Activated naive CD8-positive, alpha-beta T cell treated with anti-CD3 and anti-CD28 coated beads, Interleukin-2, amount 50 U/mL, for 24 hours (primary cell): ENCODE measurements at regions not wholly inside any gene's neighbourhood (a gene's known extent, or its start where the extent isn't known, plus 50 kb on each side); places are given as distances from the start of the nearest gene placed in this dataset.

Source experiments
- ATAC-seq: fragments of 150-1000 bp; cut with Tn5 transposase; one replicate; pipeline ENCODE4 v1.10.0; 2021
- DNase-seq: peaks from one replicate; pipeline ENCODE4 v3.0.0; 2021
- H3K27ac Mint-ChIP-seq: one replicate; pipeline ENCODE4 v1.8.0; 2021; ENCODE audit warnings: mild to moderate bottlenecking, mixed read lengths
- H3K27me3 Mint-ChIP-seq: one replicate; pipeline ENCODE4 v1.8.0; 2021; ENCODE audit warnings: mixed read lengths
- H3K36me3 Mint-ChIP-seq: one replicate; pipeline ENCODE4 v1.8.0; 2021; ENCODE audit warnings: low read depth, mixed read lengths
- H3K4me1 Mint-ChIP-seq: one replicate; pipeline ENCODE4 v1.8.0; 2021; ENCODE audit warnings: mixed read lengths
- H3K4me3 Mint-ChIP-seq: one replicate; pipeline ENCODE4 v1.8.0; 2021; ENCODE audit warnings: mild to moderate bottlenecking, moderate library complexity, mixed read lengths
- H3K9me3 Mint-ChIP-seq: one replicate; pipeline ENCODE4 v1.8.0; 2021; ENCODE audit warnings: mixed read lengths

DNA sequence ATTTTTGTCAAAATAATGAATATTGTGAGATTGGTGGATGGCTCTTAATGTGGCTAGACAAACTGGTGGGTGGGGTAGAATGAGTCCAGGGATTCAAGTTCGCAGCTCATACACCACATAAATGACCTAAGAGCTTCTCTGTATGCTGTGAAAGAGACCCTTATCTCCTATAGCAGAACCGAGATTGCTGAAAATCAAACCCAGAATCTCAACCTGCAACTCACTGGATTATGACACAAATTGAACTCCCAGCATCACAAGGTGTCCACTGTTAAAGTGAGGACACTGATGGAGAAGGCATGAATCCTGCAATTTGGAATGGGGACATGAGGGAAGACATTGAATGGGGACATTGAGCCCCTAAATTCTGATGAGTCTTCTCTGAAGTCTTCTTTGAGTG is 51.3 kb upstream of the CNKSR3 start:
- Mint-ChIP-seq H3K9me3 (no peaks in the 10 kb centered on the region), H3K4me3 (no peak overlapping the region), H3K27me3 (peaks cover 9% of the 10 kb centered on the region), H3K36me3 (no peaks in the 10 kb centered on the region), H3K4me1 (no peaks in the 10 kb centered on the region), H3K27ac (no peak overlapping the region)
- no peak for ATAC-seq
- no peak for DNase-seq

DNA sequence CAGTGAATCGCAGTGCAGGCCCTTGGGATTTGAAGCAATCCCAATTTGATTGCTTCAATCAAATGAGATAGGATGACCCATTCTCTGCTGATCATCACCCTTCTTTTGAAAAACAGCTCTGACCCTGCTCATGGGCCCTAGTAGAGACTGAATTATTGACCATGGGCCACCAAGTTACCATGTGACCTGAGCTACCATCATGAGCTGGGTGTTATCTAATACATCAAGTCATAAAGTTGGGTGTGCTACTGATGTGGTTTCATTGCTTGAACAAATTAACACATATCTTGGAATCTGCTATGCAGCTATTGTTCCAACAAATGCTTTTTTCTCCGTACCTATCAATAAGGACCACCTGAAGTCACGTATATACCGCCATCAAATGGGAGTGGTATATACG is 54.8 kb upstream of the CNKSR3 start:
- Mint-ChIP-seq H3K4me1 (no peaks in the 10 kb centered on the region), H3K36me3 (no peaks in the 10 kb centered on the region), H3K27me3 (peaks cover 5% of the 10 kb centered on the region), H3K9me3 (no peaks in the 10 kb centered on the region), H3K4me3 (no peak overlapping the region), H3K27ac (no peak overlapping the region)
- no peak for ATAC-seq
- DNase-seq: no peak

DNA sequence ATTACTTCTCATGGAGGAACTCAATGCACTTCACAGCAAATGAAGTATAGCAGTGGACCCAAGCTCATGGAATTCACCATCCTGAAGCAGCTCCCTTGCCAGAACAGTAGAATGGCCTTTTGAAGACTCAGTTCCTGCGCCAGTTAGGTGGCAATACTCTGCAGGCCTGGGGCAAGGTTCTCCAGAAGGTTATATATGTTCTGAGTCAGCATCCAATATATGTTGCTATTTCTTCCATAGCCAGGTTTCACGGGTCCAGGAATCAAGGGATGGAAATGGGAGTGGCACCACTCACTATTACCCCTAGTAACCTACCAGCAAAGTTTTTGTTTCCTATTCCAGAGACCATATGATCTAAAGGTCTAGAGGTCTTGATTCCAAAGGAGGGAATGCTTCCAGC is 56.4 kb upstream of the CNKSR3 start:
- no peaks in the 10 kb centered on the region for H3K9me3 Mint-ChIP-seq
- H3K36me3 Mint-ChIP-seq: no peaks in the 10 kb centered on the region
- H3K27me3 Mint-ChIP-seq: peaks cover 3% of the 10 kb centered on the region

DNA sequence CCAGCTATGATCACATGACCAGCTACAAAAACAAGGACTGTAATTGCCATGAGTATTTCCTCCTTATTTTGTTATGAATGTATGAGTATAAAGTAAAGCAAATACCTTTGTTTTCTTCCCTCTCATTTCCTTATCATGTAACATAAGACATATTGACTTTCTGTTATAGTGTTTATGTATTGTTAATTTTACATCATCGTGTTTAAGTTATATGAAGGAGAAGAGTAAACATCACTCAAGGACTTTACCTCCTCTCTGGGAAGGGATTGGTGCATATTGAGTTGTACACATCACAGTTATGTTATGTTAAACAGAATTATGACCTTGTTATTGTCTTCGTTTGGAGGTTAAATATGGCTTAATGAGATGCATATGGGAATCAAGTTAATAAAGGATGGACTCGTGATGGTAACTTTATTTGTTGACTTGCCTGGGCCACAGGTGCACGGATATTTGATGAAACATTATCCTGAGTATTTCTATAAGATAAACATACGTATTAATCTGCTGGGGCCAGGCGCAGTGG is 57.3 kb upstream of the CNKSR3 start:
- H3K27me3 Mint-ChIP-seq: peaks cover 10% of the 10 kb centered on the region

More for the DNA sequence above, 56.4 kb upstream of the CNKSR3 start:
- Mint-ChIP-seq H3K27ac (no peak overlapping the region), H3K4me1 (no peaks in the 10 kb centered on the region), H3K4me3 (no peak overlapping the region)
- DNase-seq (no peak), ATAC-seq (no peak)

DNA sequence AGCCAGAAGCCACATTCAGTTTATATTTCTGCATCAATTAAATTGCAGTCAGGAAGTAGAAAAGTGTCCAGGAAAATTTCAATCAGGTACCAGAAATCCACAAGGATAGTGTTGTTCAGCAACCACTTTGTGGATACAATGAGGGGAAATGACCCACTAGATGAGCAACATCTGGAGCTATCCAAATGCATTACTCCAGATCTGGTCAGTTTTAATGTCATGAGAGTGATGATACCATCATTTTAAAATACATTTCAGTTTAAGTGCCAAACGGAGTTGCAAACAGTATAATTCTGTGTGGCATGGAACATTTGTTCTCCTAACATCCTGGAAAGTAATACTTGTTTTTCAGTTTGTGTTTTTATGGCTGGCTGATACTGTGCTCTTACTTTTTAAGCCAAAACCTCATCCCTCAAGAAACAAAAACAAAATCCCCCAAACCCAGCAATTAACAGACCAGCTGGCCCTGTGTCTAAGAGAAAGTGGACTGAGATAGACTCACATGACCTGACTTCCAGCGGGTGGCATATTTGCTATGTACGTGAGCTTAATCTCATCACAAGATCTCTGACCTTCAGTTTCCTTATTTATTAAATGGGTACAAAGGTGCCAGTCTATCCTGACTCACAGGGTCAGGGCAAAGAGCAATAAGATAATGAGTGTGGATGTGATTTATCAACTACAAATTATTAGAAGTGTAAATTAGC is 58.8 kb upstream of the CNKSR3 start:
- no peaks in the 10 kb centered on the region for H3K4me1 Mint-ChIP-seq
- H3K27me3 Mint-ChIP-seq: peaks cover 11% of the 10 kb centered on the region
- H3K27ac Mint-ChIP-seq: no peak overlapping the region
- ATAC-seq (no peak), DNase-seq (no peak)
- H3K9me3 Mint-ChIP-seq: no peaks in the 10 kb centered on the region
- no peaks in the 10 kb centered on the region for H3K36me3 Mint-ChIP-seq
- H3K4me3 Mint-ChIP-seq: no peak overlapping the region

More for the DNA sequence above, 57.3 kb upstream of the CNKSR3 start:
- DNase-seq (no peak), ATAC-seq (no peak)
- Mint-ChIP-seq H3K36me3 (no peaks in the 10 kb centered on the region), H3K4me1 (no peaks in the 10 kb centered on the region), H3K27ac (no peak overlapping the region), H3K9me3 (no peaks in the 10 kb centered on the region), H3K4me3 (no peak overlapping the region)

DNA sequence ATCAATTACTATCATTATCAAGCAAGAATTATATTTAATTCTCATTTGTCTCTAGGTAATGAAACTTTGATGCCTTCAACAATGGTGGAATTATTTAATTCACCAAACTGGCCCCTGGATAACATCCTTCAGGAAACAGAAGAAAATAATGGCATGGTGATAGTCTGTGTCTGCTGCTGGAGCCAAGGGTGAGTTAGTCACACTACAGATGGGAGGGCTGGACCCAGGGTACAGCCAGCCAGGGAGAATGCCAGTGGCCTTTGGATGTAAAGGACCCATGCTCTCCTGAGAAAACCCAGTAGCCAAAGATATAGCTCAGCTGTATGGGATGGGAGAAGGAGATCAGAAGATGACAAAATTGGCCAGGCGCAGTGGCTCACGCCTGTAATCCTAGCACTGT is 60.0 kb upstream of the CNKSR3 start:
- Mint-ChIP-seq H3K27me3 (peaks cover 11% of the 10 kb centered on the region), H3K36me3 (no peaks in the 10 kb centered on the region), H3K9me3 (no peaks in the 10 kb centered on the region), H3K27ac (no peak overlapping the region), H3K4me1 (no peaks in the 10 kb centered on the region), H3K4me3 (no peak overlapping the region)
- DNase-seq (no peak), ATAC-seq (no peak)

DNA sequence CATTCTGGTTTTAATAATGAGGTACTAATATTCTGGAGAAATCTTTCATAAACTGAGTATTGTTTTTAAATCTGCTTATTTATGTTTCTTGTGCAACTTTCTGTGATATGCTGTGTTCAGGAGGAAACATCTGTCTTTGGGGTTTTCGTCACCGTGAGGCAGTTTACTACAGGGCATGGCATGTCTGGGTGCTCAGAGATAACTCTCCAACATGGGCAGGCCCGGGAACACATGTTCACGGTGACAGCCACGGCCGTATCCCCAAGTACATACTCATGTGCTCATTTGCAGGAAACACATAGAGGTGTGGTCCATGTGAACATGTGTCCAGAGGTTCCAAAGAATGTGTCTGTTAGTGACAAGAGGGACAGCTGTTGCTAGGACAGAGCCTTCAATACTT is 62.1 kb upstream of the CNKSR3 start:
- DNase-seq: no peak
- no peaks in the 10 kb centered on the region for H3K4me1 Mint-ChIP-seq
- peaks cover 11% of the 10 kb centered on the region for H3K27me3 Mint-ChIP-seq
- no peak overlapping the region for H3K4me3 Mint-ChIP-seq
- no peaks in the 10 kb centered on the region for H3K36me3 Mint-ChIP-seq
- ATAC-seq: no peak
- H3K27ac Mint-ChIP-seq: no peak overlapping the region
- H3K9me3 Mint-ChIP-seq: no peaks in the 10 kb centered on the region

DNA sequence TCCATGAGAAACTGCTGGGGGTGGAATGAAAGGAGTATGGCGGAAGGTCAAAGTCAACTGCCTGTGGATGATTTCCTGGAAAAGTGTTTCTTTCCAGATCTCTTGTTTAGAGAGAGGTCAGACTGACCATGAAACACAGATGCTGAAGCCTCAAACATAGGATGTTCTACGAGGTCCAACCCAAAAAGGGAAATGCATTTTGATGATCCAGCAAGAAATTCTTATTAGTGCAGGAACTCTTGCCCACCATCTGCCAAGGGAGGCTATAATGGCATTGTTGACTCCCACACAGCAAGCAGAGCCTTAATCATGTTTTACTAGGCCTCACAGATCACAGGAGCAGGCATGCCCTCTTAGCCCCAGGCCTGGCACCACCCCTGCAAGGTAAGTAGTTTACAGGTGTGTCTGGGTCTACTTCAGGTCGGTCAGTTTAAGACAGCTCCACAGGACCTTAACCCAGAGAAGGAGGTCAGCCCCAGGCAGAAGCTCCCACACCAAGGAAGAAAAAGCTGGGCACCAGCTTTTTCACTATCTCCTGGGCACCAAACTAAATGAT is 67.6 kb upstream of the CNKSR3 start:
- H3K9me3 Mint-ChIP-seq: peaks cover 8% of the 10 kb centered on the region
- no peak overlapping the region for H3K27ac Mint-ChIP-seq
- H3K4me3 Mint-ChIP-seq: no peak overlapping the region
- DNase-seq (no peak), ATAC-seq (no peak)
- no peaks in the 10 kb centered on the region for H3K27me3 Mint-ChIP-seq
- no peaks in the 10 kb centered on the region for H3K36me3 Mint-ChIP-seq
- peaks cover 4% of the 10 kb centered on the region for H3K4me1 Mint-ChIP-seq

DNA sequence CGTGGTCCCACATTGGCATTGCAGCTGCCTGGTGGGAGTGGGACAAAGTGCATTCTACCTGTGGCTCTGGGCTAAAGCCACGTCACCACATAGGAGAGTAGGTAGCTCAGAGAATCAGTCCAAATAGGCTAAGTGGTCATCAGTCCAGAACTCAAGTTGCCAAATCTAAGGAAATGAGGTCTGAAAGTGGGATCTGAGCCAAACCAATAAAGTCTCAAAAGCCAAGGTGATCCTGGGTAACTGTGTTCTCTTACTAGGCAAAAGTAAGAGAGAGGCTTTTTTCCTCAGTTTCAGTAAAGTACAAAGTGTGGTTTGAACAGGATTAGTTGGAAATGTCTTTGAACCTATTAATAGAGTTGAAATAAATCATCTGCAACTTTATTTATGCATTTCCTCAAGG is 68.6 kb upstream of the CNKSR3 start:
- peaks cover 8% of the 10 kb centered on the region for H3K9me3 Mint-ChIP-seq
- no peaks in the 10 kb centered on the region for H3K27me3 Mint-ChIP-seq
- peaks cover 4% of the 10 kb centered on the region for H3K4me1 Mint-ChIP-seq
- no peak for ATAC-seq
- no peak overlapping the region for H3K4me3 Mint-ChIP-seq
- DNase-seq: no peak
- no peak overlapping the region for H3K27ac Mint-ChIP-seq
- H3K36me3 Mint-ChIP-seq: no peaks in the 10 kb centered on the region

DNA sequence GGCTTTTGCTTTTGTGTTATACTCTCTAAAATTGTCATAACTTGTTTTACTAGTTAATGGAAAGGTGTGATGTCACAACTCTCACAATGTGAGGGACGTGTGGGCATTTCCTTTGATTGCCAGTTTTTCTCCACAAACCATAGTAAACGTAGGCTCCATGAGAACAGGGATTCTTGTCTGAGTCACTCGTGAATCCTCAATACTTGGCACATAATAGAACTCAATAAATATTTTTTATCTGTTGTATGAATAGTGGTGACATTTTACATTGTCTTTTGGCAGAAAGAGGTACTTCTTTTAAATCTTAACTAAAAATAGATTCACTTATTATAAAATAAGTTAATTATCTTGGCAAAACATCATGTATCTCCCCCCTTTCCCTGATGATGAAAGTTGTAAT is 69.0 kb upstream of the CNKSR3 start:
- ATAC-seq: no peak
- no peaks in the 10 kb centered on the region for H3K27me3 Mint-ChIP-seq
- peaks cover 8% of the 10 kb centered on the region for H3K9me3 Mint-ChIP-seq
- peaks cover 4% of the 10 kb centered on the region for H3K4me1 Mint-ChIP-seq
- H3K27ac Mint-ChIP-seq: no peak overlapping the region
- DNase-seq: no peak
- no peaks in the 10 kb centered on the region for H3K36me3 Mint-ChIP-seq
- no peak overlapping the region for H3K4me3 Mint-ChIP-seq

DNA sequence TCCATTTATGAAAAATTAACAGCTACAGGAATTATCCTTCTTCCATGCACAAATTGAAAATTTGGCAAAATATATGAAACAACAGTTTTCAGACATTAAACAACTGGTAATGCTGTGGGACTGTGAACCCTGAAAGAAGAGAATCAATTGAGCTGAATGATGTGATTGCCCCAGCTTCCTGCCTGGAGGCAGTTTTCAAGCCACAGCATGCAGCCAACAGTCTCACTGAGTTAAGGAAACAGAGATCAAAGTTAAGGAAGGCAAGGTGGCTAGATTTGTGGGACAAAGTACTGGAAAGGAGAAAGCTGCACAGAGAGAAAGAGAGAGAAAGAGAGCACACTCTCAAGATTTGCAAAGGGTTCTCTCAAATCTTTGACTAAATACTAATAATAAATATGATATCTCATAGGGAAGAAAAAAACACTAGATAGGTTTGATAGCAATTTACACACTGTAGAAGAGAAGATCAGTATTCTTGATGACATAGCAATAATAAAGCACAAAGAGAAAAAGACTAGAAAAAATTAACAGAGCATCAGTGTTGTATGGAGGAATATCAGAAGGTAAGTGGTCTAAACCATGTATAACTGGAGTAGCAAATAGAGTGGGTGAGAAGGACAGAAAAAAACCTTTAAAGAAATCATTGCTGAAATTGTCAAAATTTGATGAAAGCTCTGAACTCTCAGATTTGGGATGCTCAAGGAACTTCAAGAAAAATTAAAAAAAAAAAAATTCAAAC is 70.1 kb upstream of the CNKSR3 start:
- peaks cover 4% of the 10 kb centered on the region for H3K4me1 Mint-ChIP-seq

DNA sequence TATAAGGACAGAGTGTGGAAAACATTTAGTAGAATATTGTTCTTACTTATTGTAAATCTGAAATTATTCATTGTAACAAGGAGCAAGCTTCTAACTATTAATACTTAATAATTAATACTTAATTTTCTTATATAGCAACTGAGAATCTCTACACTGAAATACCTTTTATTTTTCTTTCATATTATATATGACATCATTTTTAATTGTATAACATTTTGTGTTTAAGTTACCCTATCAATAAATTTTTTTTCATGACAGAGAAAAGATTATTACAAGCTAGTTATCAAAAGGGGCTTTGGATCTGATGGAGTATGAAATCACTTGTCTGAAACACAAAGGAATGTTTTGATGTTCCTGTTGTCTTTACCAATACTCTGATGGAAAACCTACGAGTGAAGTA is 72.2 kb upstream of the CNKSR3 start:
- Mint-ChIP-seq H3K9me3 (peaks cover 8% of the 10 kb centered on the region), H3K4me3 (no peak overlapping the region), H3K36me3 (no peaks in the 10 kb centered on the region), H3K4me1 (peaks cover 4% of the 10 kb centered on the region), H3K27me3 (peaks cover 6% of the 10 kb centered on the region), H3K27ac (no peak overlapping the region)
- no peak for DNase-seq
- ATAC-seq: no peak

More for the DNA sequence above, 70.1 kb upstream of the CNKSR3 start:
- Mint-ChIP-seq H3K27ac (no peak overlapping the region), H3K4me3 (no peak overlapping the region), H3K36me3 (no peaks in the 10 kb centered on the region), H3K9me3 (peaks cover 8% of the 10 kb centered on the region), H3K27me3 (no peaks in the 10 kb centered on the region)
- no peak for DNase-seq
- no peak for ATAC-seq

DNA sequence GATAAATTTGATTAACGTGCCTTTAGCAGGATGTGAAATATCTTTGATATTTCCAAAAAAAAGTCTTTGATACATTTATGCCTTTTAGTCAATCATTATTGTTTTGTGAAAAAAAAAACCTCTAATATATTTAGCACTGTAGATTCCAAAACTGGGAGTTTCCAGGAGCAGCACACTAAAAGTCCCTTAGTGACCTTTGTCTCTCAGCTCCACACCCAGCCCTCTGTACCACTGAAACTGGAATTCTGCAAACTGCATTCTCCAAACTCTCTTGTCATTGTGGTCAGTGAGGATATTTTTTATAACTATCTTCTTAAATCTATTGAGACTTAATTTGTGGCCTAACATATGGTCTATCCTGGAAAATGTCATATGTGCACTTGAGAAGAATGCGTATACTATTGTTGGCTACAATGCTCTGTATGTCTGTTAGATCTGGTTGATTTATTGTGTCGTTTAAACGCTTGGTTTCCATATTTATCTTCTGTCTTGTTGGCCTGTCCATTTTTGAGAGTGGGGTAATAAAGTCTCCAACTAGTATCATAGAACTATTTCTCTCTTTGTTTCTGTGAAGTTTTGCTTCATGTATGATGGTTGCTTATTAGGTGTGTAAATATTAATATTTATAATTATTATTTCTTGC is 73.2 kb upstream of the CNKSR3 start:
- H3K4me1 Mint-ChIP-seq: peaks cover 4% of the 10 kb centered on the region
- ATAC-seq (no peak), DNase-seq (no peak)
- H3K4me3 Mint-ChIP-seq: no peak overlapping the region
- H3K27ac Mint-ChIP-seq: no peak overlapping the region
- H3K27me3 Mint-ChIP-seq: peaks cover 6% of the 10 kb centered on the region
- no peaks in the 10 kb centered on the region for H3K36me3 Mint-ChIP-seq
- H3K9me3 Mint-ChIP-seq: peaks cover 8% of the 10 kb centered on the region

DNA sequence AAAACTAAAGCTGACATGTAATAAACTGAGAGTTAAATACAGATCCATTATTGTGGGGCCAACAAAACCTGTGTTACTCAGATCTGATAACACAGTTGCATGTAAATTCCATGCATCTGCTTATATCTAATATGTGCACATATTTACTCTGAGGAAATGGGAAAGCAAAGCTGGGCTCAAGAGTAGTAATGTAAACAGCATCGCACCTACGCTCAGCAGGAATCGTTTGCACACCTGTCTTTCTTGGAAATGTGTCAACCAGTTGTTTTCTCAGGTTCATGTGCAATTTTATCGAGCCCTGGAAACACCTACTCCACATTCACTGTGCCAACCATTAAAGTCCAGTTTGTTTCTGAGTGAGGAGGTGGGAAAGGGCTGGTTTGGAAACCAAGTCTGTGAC is 80.3 kb upstream of the CNKSR3 start:
- ATAC-seq (no peak), DNase-seq (no peak)
- H3K27ac Mint-ChIP-seq: no peak overlapping the region
- H3K27me3 Mint-ChIP-seq: peaks cover 6% of the 10 kb centered on the region
- H3K9me3 Mint-ChIP-seq: no peaks in the 10 kb centered on the region
- no peak overlapping the region for H3K4me3 Mint-ChIP-seq
- no peaks in the 10 kb centered on the region for H3K4me1 Mint-ChIP-seq
- no peaks in the 10 kb centered on the region for H3K36me3 Mint-ChIP-seq

DNA sequence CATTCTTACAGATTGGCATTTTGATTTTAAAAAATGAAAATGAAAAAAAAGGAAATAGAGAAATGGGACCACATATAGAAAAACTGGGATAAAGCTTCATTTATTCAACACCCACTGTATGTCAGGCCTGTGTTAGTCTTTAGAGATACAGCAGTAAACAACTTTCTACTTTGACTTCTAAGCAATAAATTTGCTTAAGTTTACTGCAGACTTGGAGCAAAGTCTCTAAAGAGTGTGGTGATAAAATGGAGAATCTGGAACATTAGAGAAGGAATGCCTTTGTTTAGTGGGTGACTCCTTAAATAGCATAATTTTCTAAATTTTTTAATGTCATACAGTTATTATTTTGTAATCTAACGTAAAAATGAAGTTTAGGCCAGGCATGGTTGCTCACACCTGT is 80.7 kb upstream of the CNKSR3 start:
- H3K4me1 Mint-ChIP-seq: no peaks in the 10 kb centered on the region
- no peaks in the 10 kb centered on the region for H3K36me3 Mint-ChIP-seq
- no peak overlapping the region for H3K27ac Mint-ChIP-seq
- no peak for DNase-seq
- H3K27me3 Mint-ChIP-seq: peaks cover 3% of the 10 kb centered on the region
- no peak overlapping the region for H3K4me3 Mint-ChIP-seq
- ATAC-seq: no peak
- no peaks in the 10 kb centered on the region for H3K9me3 Mint-ChIP-seq
